SH-SY5Y (cell line): ENCODE measurements at regions not wholly inside any gene's neighbourhood (a gene's known extent, or its start where the extent isn't known, plus 50 kb on each side); places are given as distances from the start of the nearest gene placed in this dataset.

ENCODE experiments used
- GATA2 ChIP-seq: IDR thresholded peaks from 2 replicates; pipeline ENCODE4 v1.6.1; 2011; ENCODE audit warnings: mild to moderate bottlenecking, low read depth, low read length
- GATA3 ChIP-seq: IDR thresholded peaks from 2 replicates; pipeline ENCODE4 v1.6.1; 2011; ENCODE audit warnings: low read depth, mild to moderate bottlenecking, low read length, moderate library complexity

- TF ChIP-seq GATA2, result no peak
- TF ChIP-seq GATA3, result no peak
Measured at GRCh38 chr13:72253754-72254153, 386.8 kb upstream of the DACH1 start.
